ENCODE measurements at regions not wholly inside any gene's neighbourhood (a gene's known extent, or its start where the extent isn't known, plus 50 kb on each side); places are given as distances from the start of the nearest gene placed in this dataset.
"Not testable (repeated sequence)": the region's sequence is repeated elsewhere in the genome, so short reads cannot be mapped to it uniquely, and the experiment has no call there.

- intact Hi-C loops (cut with micrococcal nuclease); H3K9me3 Mint-ChIP-seq (ENCODE audit: insufficient read depth); H3K9ac ChIP-seq (ENCODE audit: low read length); H2AFZ ChIP-seq (ENCODE audit: insufficient read depth, low read depth, low read length, poor library complexity, severe bottlenecking); H3K27me3 ChIP-seq (replicated peaks in 1 of 4; ENCODE audit: control extremely low read depth in 1 of 4, control insufficient read depth in 3 of 4, insufficient read depth in 4 of 4, low read length in 3 of 4); H3K36me3 ChIP-seq (replicated peaks in 1 of 2; ENCODE audit: control extremely low read depth in 1 of 2, control insufficient read depth in 1 of 2, extremely low read depth in 1 of 2, insufficient read depth in 2 of 2, low read length in 1 of 2); H3K4me1 ChIP-seq (ENCODE audit: control insufficient read depth in 2 of 2, insufficient read depth in 2 of 2, low read length in 2 of 2); H3K4me2 ChIP-seq (replicated peaks; ENCODE audit: low read depth, low read length, poor library complexity, severe bottlenecking); DNase-seq; H3K79me2 ChIP-seq (ENCODE audit: control insufficient read depth, insufficient read depth, low read length); H3K4me1 Mint-ChIP-seq; H4K20me1 ChIP-seq (ENCODE audit: control insufficient read depth, insufficient read depth, low read length, poor library complexity, severe bottlenecking); H3K27ac Mint-ChIP-seq; ATAC-seq (ENCODE audit: low read depth); H3K4me3 ChIP-seq (ENCODE audit: control extremely low read depth in 1 of 5, extremely low read depth in 1 of 5, insufficient read depth in 1 of 5, low read depth in 2 of 5, low read length in 4 of 5); POLR2A ChIA-PET; H3K9me3 ChIP-seq (ENCODE audit: control extremely low read depth in 1 of 3, control insufficient read depth in 2 of 3, insufficient read depth in 1 of 3, low read length in 2 of 3); CTCF ChIA-PET; H3K27me3 Mint-ChIP-seq; H3K4me3 Mint-ChIP-seq; H3K27ac ChIP-seq (ENCODE audit: low read length in 2 of 2): not testable (repeated sequence)
- 90% methylated on average over 6 of the region's 8 CpGs for WGBS (ENCODE audit: insufficient coverage)
Observed at GRCh38 chr4:22599929-22600432, 84.1 kb upstream of the ADGRA3 start.

GRCh38 chr4:22601638-22602037, 85.8 kb upstream of the ADGRA3 start:
- WGBS (ENCODE audit: insufficient coverage), result 100% methylated on average over 2 of the region's 6 CpGs
- not testable (repeated sequence) for H3K27ac Mint-ChIP-seq, H3K4me1 Mint-ChIP-seq

GRCh38 chr4:22607382-22607781, 85.4 kb upstream of the GBA3 start:
- no peaks in the 10 kb centered on the region for H3K79me2 ChIP-seq (ENCODE audit: control insufficient read depth, insufficient read depth, low read length)
- H3K4me3 Mint-ChIP-seq, result no peak overlapping the region

More at GRCh38 chr4:22601638-22602037, 85.8 kb upstream of the ADGRA3 start:
- H3K79me2 ChIP-seq (ENCODE audit: control insufficient read depth, insufficient read depth, low read length); CTCF ChIA-PET; intact Hi-C loops (cut with micrococcal nuclease); H3K27me3 Mint-ChIP-seq; DNase-seq; H3K4me2 ChIP-seq (replicated peaks; ENCODE audit: low read depth, low read length, poor library complexity, severe bottlenecking); H3K4me3 ChIP-seq (ENCODE audit: control extremely low read depth in 1 of 5, extremely low read depth in 1 of 5, insufficient read depth in 1 of 5, low read depth in 2 of 5, low read length in 4 of 5); H3K27ac ChIP-seq (ENCODE audit: low read length in 2 of 2); H3K27me3 ChIP-seq (replicated peaks in 1 of 4; ENCODE audit: control extremely low read depth in 1 of 4, control insufficient read depth in 3 of 4, insufficient read depth in 4 of 4, low read length in 3 of 4); H3K9me3 Mint-ChIP-seq (ENCODE audit: insufficient read depth); H3K4me3 Mint-ChIP-seq; H3K9ac ChIP-seq (ENCODE audit: low read length); POLR2A ChIA-PET; H3K4me1 ChIP-seq (ENCODE audit: control insufficient read depth in 2 of 2, insufficient read depth in 2 of 2, low read length in 2 of 2); H4K20me1 ChIP-seq (ENCODE audit: control insufficient read depth, insufficient read depth, low read length, poor library complexity, severe bottlenecking); ATAC-seq (ENCODE audit: low read depth); H3K9me3 ChIP-seq (ENCODE audit: control extremely low read depth in 1 of 3, control insufficient read depth in 2 of 3, insufficient read depth in 1 of 3, low read length in 2 of 3); H3K36me3 ChIP-seq (replicated peaks in 1 of 2; ENCODE audit: control extremely low read depth in 1 of 2, control insufficient read depth in 1 of 2, extremely low read depth in 1 of 2, insufficient read depth in 2 of 2, low read length in 1 of 2); H2AFZ ChIP-seq (ENCODE audit: insufficient read depth, low read depth, low read length, poor library complexity, severe bottlenecking): not testable (repeated sequence)

More at GRCh38 chr4:22607382-22607781, 85.4 kb upstream of the GBA3 start:
- no peaks in the 10 kb centered on the region for H3K36me3 ChIP-seq (replicated peaks in 1 of 2; ENCODE audit: control extremely low read depth in 1 of 2, control insufficient read depth in 1 of 2, extremely low read depth in 1 of 2, insufficient read depth in 2 of 2, low read length in 1 of 2)
- H3K4me1 ChIP-seq (ENCODE audit: control insufficient read depth in 2 of 2, insufficient read depth in 2 of 2, low read length in 2 of 2), result no peaks in the 10 kb centered on the region
- H3K9ac ChIP-seq (ENCODE audit: low read length), result no peak overlapping the region
- no CpG with 5 or more reads among the region's 3 CpGs for WGBS (ENCODE audit: insufficient coverage)
- intact Hi-C loops (cut with micrococcal nuclease), result no loop called here
- H3K27ac ChIP-seq (ENCODE audit: low read length in 2 of 2), result no peak overlapping the region
- H3K4me2 ChIP-seq (replicated peaks; ENCODE audit: low read depth, low read length, poor library complexity, severe bottlenecking), result no peak overlapping the region
- H4K20me1 ChIP-seq (ENCODE audit: control insufficient read depth, insufficient read depth, low read length, poor library complexity, severe bottlenecking), result no peaks in the 10 kb centered on the region
- DNase-seq (no peak), ATAC-seq (ENCODE audit: low read depth) (no peak)
- H3K27me3 Mint-ChIP-seq, result no peaks in the 10 kb centered on the region
- H3K27me3 ChIP-seq (replicated peaks in 1 of 4; ENCODE audit: control extremely low read depth in 1 of 4, control insufficient read depth in 3 of 4, insufficient read depth in 4 of 4, low read length in 3 of 4), result no peaks in the 10 kb centered on the region
- H3K27ac Mint-ChIP-seq, result no peak overlapping the region
- TF ChIP-seq EZH2 (IDR thresholded peaks at IDR 0.05; ENCODE audit: borderline replicate concordance, insufficient read depth, low read depth, low read length, poor library complexity, severe bottlenecking) (no peak), CTCF (IDR thresholded peaks at IDR 0.05) (no peak)
- no peaks in the 10 kb centered on the region for H3K9me3 ChIP-seq (ENCODE audit: control extremely low read depth in 1 of 3, control insufficient read depth in 2 of 3, insufficient read depth in 1 of 3, low read length in 2 of 3)
- POLR2A ChIA-PET, result no interaction called here
- no peak overlapping the region for H2AFZ ChIP-seq (ENCODE audit: insufficient read depth, low read depth, low read length, poor library complexity, severe bottlenecking)
- no peaks in the 10 kb centered on the region for H3K4me1 Mint-ChIP-seq
- H3K4me3 ChIP-seq (ENCODE audit: control extremely low read depth in 1 of 5, extremely low read depth in 1 of 5, insufficient read depth in 1 of 5, low read depth in 2 of 5, low read length in 4 of 5), result no peak overlapping the region
- CTCF ChIA-PET, result no interaction called here
- H3K9me3 Mint-ChIP-seq (ENCODE audit: insufficient read depth), result no peaks in the 10 kb centered on the region
